Neural progenitor cell (in vitro differentiated cells): ENCODE measurements at regions not wholly inside any gene's neighbourhood (a gene's known extent, or its start where the extent isn't known, plus 50 kb on each side); places are given as distances from the start of the nearest gene placed in this dataset.

Experiments used
- EZH2 ChIP-seq: fragments of 200-600 bp; sonication (generic); IDR thresholded peaks from 2 replicates; pipeline ENCODE4 v1.6.1; 2017; ENCODE audit warnings: antibody characterized with exemption, mild to moderate bottlenecking, moderate library complexity
- EZH2phosphoT487 ChIP-seq: fragments of 200-600 bp; sonication (generic); IDR thresholded peaks from 2 replicates; pipeline ENCODE4 v1.6.1; 2017; ENCODE audit warnings: antibody characterized with exemption

DNA sequence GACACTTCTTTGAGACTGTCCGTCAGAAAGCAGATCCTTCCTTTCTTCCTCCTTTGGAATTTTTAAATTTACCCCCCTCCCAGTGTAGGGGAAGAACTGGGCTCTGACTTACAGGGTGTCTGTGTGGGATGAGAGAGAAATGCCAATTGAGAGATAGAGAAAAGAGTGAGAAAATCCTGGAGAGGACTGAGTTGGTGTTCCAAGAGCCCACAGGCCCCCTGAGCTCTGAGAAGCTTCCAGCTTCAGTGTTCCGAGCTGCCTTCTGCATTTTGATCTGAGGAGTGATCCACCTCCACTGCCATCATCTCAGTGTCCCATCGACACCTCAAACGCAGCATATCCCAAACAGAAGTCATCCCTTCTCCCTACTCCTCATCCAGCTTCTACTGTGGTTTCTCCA, 70.7 kb upstream of the GRK3 start:
- TF ChIP-seq EZH2 (no peak), EZH2phosphoT487 (no peak)
